GM12891 (cell line): ENCODE measurements at regions not wholly inside any gene's neighbourhood (a gene's known extent, or its start where the extent isn't known, plus 50 kb on each side); places are given as distances from the start of the nearest gene placed in this dataset.
A peak's percentile ranks its signal among the peaks of the same experiment; 100 is the strongest.

Experiments
- DNase-seq: peaks from one replicate; pipeline ENCODE4 v3.0.0; 2011; ENCODE audit warnings: low spot score; ENCODE audit not compliant: insufficient read length
- FAIRE-seq: peaks from 2 replicates; lab custom pipeline; 2011; peaks lifted over from hg19 to GRCh38; lab: Jason Lieb, UNC
- PAX5 ChIP-seq: IDR thresholded peaks from 2 replicates; pipeline ENCODE4 v1.6.1; 2011; ENCODE audit warnings: low read length, moderate library complexity, mild to moderate bottlenecking; ENCODE audit not compliant: insufficient read depth, severe bottlenecking
- POLR2A ChIP-seq: IDR thresholded peaks from 2 replicates; pipeline ENCODE4 v1.6.1; 2011; ENCODE audit warnings: low read depth, low read length, control low read depth
- POLR2AphosphoS5 ChIP-seq: IDR thresholded peaks from 2 replicates; pipeline ENCODE4 v1.6.1; 2011; ENCODE audit warnings: low read depth, low read length, control low read depth
- POU2F2 ChIP-seq: IDR thresholded peaks from 2 replicates; pipeline ENCODE4 v1.6.1; 2011; ENCODE audit warnings: low read depth, mild to moderate bottlenecking, control low read depth, low read length, moderate library complexity
- SPI1 ChIP-seq: IDR thresholded peaks from 2 replicates; pipeline ENCODE4 v1.6.1; 2011; ENCODE audit warnings: low read depth, low read length, control low read depth
- TAF1 ChIP-seq: IDR thresholded peaks from 2 replicates; pipeline ENCODE4 v1.6.1; 2011; ENCODE audit warnings: low read depth, low read length, control low read depth

DNA sequence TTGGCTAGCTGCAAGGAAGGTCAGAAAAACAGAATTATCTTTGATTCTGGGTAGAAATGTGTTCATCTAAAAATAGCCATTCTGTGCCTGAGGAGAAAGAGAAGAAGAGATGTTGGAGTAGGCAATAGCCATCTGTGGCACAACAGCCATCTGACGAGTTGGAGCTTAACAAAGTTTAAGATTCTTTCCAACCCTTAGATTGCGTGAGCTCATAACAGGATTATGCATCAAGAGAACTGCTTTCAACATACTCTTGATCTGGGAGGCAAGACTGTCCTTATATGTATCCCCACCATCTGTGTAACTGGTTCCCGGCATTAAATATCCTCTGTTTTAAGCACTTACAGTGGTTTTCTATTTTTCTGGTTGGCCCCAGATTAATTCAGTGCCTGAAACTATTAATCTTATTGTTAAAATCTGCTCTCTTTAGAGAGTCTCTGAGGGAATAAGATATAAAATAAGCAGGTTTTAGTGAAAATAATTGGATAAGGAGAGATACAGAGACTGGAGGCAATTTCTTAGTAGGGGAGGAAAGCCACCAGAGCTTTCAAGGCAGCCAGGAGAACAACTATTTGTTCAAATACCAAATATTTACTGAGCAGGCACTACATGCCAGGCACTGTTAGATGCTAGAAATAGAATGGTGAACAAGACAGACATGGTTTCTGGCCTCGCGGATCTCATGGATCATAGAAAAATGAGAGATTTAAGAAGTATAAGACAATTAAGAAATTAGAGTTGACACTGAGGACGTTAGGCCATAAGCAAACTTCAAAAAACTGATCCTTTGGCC is 398.0 kb downstream of the SMARCA1 start:
- no peak for FAIRE-seq
- TF ChIP-seq POLR2A (no peak), TAF1 (no peak), PAX5 (no peak), POLR2AphosphoS5 (no peak), SPI1 (no peak), POU2F2 (no peak)
- no peak for DNase-seq

DNA sequence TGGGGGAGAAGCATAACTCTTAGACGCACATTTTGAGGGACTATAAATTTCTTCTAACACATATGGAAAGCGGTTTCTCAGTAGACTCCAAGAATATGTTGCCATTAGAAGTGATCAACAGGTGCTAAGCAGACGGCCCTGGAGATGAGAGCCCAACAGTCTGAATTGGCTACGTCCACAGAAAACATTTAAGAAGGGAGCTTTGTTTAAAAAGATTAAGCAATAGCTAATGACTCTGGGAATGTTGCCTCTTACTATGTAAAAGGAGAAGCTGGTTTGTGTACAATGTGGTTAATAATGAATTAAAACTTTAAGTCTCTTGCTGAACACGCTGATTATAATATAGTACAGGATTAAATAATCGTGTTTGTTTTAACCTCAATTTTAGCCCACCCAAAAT is 399.5 kb downstream of the SMARCA1 start:
- DNase-seq (no peak), FAIRE-seq (no peak)
- no peak for TF ChIP-seq TAF1
- no peak for TF ChIP-seq SPI1
- TF ChIP-seq POU2F2 = no peak
- no peak for TF ChIP-seq POLR2A
- no peak for TF ChIP-seq POLR2AphosphoS5
- TF ChIP-seq PAX5 = no peak

DNA sequence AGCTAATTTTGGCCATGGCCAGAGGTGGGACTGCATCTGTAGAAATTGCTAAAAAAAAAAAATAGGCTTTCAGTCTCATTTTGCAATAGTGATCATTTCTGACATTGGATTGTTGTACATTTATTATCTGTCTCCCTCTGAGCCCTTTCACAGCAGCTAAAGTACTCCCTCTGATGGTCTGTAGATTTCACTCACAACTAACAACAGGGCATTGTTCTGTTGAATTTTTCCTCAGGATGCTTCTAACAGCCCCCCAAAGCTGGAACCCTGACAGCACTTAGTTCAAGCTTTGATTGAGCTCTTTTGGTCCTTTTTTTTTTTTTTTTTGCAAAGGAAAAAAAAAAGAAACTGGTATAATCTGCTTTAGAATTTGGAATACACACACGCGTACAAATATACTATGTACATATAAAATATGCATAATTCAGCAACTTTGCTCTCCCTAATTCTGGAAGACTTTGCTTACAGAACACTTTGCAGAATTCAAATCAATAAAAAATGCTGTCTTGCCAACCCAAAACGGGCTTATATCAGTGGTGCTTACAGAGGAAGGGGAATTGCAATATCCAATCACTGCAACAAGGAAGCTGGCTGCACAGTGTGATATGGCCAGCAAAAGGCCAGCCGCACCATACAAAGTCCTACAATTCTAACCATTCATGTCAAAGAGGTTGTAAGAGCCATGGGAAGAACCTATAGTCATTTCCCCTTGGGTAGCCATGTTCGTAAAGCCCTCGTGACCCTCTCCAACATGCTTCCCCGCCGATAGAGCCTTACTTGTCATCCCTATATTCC is 406.4 kb downstream of the SMARCA1 start:
- DNase-seq (no peak), FAIRE-seq (no peak)
- TF ChIP-seq POLR2AphosphoS5 (no peak), TAF1 (no peak), PAX5 (no peak), SPI1 (no peak)

DNA sequence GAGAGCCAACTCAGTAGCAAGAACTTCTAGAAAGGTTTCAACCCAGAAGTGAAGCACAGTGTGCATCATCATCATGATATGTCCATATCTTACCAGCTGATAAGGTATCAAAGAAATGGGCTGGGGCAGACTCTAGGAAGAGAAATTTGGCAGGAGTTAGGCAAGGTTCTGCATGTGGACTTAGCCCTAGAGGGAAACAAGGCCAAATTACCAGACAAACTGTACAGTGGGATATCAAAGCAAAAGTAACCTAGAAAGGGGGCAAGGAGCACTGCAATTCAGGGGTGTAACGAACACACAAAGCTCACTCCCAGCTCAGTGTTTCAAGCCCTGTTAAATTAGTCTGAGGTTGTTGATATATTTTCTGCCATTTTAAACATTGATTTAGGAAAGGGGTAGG is 407.4 kb downstream of the SMARCA1 start:
- DNase-seq = no peak
- TF ChIP-seq POLR2A = no peak
- TF ChIP-seq TAF1 = no peak
- TF ChIP-seq SPI1 = no peak
- no peak for TF ChIP-seq POU2F2
- TF ChIP-seq POLR2AphosphoS5 = no peak
- TF ChIP-seq PAX5 = no peak
- no peak for FAIRE-seq

- DNase-seq (peak; percentile 1), FAIRE-seq (no peak)
- TF ChIP-seq POLR2A (no peak), SPI1 (no peak), PAX5 (no peak), POLR2AphosphoS5 (no peak), TAF1 (no peak), POU2F2 (no peak)
Measured at GRCh38 chrX:129115104-129115503, 408.2 kb downstream of the SMARCA1 start.

DNA sequence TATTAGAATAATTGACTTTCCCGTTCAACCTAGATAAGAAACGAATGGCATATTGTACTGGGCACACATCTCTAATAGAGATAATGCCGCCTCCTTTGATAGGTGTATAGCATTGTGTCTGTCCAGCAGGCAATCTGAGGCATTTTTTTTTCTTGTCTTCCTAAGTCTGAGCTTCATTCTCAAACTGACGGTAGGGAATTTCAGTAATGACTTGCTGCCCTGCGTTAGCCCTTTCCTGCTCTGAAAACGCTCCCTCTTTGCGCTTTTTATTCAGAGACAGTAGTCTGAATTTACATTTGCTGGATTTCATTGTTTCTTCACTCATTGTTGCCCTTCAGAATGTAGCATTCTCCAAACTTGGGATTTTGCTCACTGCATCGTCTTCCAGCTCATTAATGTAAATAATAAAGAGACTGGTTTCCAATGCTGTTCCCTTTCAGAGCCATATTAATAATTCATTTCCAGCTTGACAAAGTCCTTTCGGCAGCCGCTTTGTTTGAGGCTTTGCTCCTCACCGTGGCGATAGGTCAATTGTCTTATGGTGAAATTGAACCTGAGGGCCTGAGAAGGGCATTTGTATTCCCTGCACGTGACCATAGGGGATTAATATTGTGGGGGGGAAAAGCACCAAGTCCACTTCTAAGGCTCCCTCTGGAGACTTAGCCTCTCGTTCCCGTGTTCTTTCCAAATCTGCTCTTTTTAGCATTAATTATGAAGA is 412.1 kb downstream of the SMARCA1 start:
- no peak for DNase-seq
- FAIRE-seq = no peak
- TF ChIP-seq SPI1 (no peak), TAF1 (no peak), POU2F2 (no peak), PAX5 (no peak)

DNA sequence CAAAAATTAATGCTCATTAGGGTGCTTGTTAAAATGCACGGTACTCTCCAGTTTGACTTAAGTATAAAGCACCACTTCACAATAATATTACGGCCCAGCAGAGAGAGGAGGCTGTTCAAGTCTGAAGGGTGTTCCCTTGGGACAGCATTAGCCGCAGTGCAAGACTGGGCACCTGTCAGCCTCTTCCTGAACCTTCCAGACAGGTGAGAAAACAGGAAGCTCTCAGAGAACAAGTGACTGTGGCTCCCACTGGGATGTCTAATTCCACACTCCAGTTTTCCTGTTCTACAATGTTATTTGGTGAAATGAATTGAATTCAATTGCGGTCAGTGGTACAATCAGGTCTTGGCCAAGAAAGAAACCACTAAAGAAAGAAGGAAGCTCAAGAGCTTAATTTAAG is 414.4 kb downstream of the SMARCA1 start:
- no peak for FAIRE-seq

DNA sequence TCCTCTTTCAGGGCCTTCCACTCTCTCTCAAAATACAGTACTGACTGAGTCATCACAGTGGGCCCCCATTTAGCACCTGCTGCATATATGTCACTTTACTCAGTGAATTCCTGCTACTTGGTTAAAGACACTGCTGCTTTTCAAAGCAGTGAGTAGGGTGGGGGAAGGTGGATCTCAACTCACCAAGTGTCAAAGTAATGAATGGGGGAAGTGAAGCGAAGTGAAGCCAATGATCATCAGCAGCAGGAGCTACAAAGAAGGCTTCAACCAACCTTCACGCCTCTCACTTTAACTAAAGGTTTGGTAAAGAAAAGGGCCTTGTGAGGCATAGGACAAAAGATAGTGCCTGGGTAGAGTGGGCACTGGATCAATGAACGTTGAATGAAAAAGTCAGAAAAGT is 424.1 kb downstream of the SMARCA1 start:
- DNase-seq (no peak), FAIRE-seq (no peak)
- TF ChIP-seq POLR2A = no peak
- TF ChIP-seq POU2F2 = no peak
- TF ChIP-seq PAX5 = no peak
- no peak for TF ChIP-seq SPI1
- TF ChIP-seq TAF1 = no peak
- no peak for TF ChIP-seq POLR2AphosphoS5

More for the DNA sequence above, 414.4 kb downstream of the SMARCA1 start:
- no peak for TF ChIP-seq POLR2A
- no peak for TF ChIP-seq PAX5
- TF ChIP-seq TAF1 = no peak
- TF ChIP-seq POU2F2 = no peak
- no peak for TF ChIP-seq POLR2AphosphoS5
- TF ChIP-seq SPI1 = no peak
- no peak for DNase-seq

GRCh38 chrX:129097668-129098067 is 425.6 kb downstream of the SMARCA1 start:
- FAIRE-seq = no peak
- no peak for TF ChIP-seq TAF1
- no peak for TF ChIP-seq PAX5
- TF ChIP-seq POU2F2 = no peak
- TF ChIP-seq SPI1 = no peak
- no peak for DNase-seq
